IPS-15b (cell line): ENCODE measurements at regions not wholly inside any gene's neighbourhood (a gene's known extent, or its start where the extent isn't known, plus 50 kb on each side); places are given as distances from the start of the nearest gene placed in this dataset.

Experiments
- H3K27me3 ChIP-seq: one replicate; pipeline ENCODE4 v1.6.1; 2013; ENCODE audit warnings: low read length; ENCODE audit not compliant: control insufficient read depth, insufficient read depth
- H3K36me3 ChIP-seq: one replicate; pipeline ENCODE4 v1.6.1; 2013; ENCODE audit warnings: low read length; ENCODE audit not compliant: control insufficient read depth, insufficient read depth
- H3K4me1 ChIP-seq: one replicate; pipeline ENCODE4 v1.6.1; 2013; ENCODE audit warnings: mild to moderate bottlenecking, low read length; ENCODE audit not compliant: control insufficient read depth, insufficient read depth
- H3K4me3 ChIP-seq: one replicate; pipeline ENCODE4 v1.5.1; 2013; ENCODE audit warnings: low read depth, low read length
- H3K9ac ChIP-seq: one replicate; pipeline ENCODE4 v1.6.1; 2013; ENCODE audit warnings: low read depth, mild to moderate bottlenecking, low read length
- H3K9me3 ChIP-seq: one replicate; pipeline ENCODE4 v1.6.1; 2013; ENCODE audit warnings: mild to moderate bottlenecking, low read length; ENCODE audit not compliant: control insufficient read depth, insufficient read depth

GRCh38 chr2:66674087-66674486, 239.2 kb downstream of the MEIS1 start:
- Histone ChIP-seq H3K9me3 (no peaks in the 10 kb centered on the region), H3K4me3 (no peak overlapping the region), H3K36me3 (no peaks in the 10 kb centered on the region), H3K4me1 (peaks cover 8% of the 10 kb centered on the region), H3K27me3 (no peaks in the 10 kb centered on the region), H3K9ac (no peak overlapping the region)

DNA sequence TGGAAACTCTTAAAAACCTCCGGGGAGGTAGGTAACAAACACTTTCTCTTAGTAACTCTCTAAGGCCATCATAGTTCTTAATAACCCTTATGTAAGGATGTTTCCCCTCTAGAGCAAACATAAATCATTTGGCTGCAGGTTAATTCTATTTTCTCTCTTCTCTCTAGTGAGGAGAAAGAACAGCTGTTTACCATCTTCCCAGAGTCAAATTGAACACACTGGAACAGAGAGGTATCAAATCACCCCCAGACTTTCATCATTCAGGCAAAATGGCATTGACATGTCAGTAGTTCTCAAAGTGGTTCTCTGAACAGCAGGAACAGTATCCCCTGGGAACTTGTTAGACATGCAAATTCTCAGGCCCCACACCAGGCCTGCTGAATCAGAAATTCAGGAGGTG, 240.7 kb downstream of the MEIS1 start:
- Histone ChIP-seq H3K27me3 (no peaks in the 10 kb centered on the region), H3K9me3 (no peaks in the 10 kb centered on the region), H3K4me1 (peaks cover 18% of the 10 kb centered on the region), H3K9ac (no peak overlapping the region), H3K36me3 (no peaks in the 10 kb centered on the region), H3K4me3 (no peak overlapping the region)

GRCh38 chr2:66679442-66679841, 244.5 kb downstream of the MEIS1 start:
- Histone ChIP-seq H3K36me3 (no peaks in the 10 kb centered on the region), H3K9me3 (no peaks in the 10 kb centered on the region), H3K4me3 (no peak overlapping the region), H3K27me3 (no peaks in the 10 kb centered on the region), H3K4me1 (peaks cover 32% of the 10 kb centered on the region), H3K9ac (no peak overlapping the region)

DNA sequence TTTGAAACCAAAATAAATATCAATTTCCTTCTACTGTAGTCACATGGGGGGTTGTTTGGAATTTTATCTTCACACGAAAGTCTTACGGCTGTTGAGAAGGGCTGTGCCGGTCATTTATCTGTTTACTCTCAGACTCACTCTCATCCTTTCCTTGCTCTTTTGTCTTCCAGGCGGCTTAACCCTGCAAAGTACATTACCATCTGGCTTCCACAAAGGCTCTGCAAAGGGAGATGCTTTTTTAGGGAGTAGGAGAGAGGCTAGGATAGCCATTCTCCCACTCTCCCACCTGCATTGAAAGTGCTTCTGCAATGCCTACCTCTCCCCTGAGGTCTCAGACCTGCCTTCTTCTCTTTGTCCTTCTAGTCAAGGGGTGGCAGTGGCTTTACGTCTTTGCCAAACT, 247.6 kb downstream of the MEIS1 start:
- Histone ChIP-seq H3K9me3 (no peaks in the 10 kb centered on the region), H3K36me3 (no peaks in the 10 kb centered on the region), H3K27me3 (no peaks in the 10 kb centered on the region), H3K9ac (no peak overlapping the region), H3K4me1 (peaks cover 45% of the 10 kb centered on the region), H3K4me3 (no peak overlapping the region)

GRCh38 chr2:66683064-66683463, 248.1 kb downstream of the MEIS1 start:
- Histone ChIP-seq H3K4me1 (peaks cover 45% of the 10 kb centered on the region), H3K9ac (no peak overlapping the region), H3K9me3 (no peaks in the 10 kb centered on the region), H3K36me3 (no peaks in the 10 kb centered on the region), H3K4me3 (no peak overlapping the region), H3K27me3 (no peaks in the 10 kb centered on the region)

DNA sequence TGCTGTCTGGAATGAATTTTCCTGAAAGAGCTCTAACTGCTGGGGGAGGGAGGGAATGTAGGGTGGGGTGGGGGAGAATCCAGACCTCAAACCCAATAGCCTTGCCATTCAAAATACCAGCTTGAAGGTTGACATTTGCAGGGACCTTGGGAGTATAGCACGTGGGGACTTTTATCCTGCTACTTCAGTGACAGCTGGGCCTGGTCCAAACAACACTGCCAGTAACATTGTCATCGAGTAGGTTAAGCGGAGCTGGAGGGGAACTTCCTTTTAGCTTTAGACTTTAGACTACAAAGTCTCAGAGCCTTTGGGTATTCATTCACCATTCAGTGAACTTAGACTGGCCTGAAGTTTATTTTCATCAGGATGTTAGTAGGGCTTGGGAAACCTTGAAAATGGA, 248.7 kb downstream of the MEIS1 start:
- Histone ChIP-seq H3K4me1 (peaks cover 41% of the 10 kb centered on the region), H3K36me3 (no peaks in the 10 kb centered on the region), H3K27me3 (no peaks in the 10 kb centered on the region), H3K9me3 (no peaks in the 10 kb centered on the region), H3K4me3 (no peak overlapping the region), H3K9ac (no peak overlapping the region)

DNA sequence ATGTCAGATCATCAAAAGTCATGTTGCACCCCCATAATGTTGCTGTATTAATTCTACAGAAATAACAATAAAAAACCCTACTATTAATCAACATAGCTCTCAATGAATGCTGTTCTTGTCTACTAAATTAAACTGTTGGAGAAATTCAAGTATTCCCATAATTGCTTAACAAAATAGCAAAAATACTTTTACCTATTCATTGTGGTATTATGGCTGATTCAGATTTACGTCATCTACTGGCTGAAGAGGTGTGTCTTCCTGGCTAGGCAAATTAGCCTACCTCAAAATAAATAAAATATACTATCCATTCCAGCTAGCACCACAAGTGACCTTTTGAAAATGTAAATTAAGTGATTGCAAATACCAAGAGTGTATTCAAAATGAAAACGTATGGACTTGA, 249.4 kb downstream of the MEIS1 start:
- peaks cover 36% of the 10 kb centered on the region for H3K4me1 ChIP-seq
- H3K9ac ChIP-seq: no peak overlapping the region
- no peaks in the 10 kb centered on the region for H3K9me3 ChIP-seq

DNA sequence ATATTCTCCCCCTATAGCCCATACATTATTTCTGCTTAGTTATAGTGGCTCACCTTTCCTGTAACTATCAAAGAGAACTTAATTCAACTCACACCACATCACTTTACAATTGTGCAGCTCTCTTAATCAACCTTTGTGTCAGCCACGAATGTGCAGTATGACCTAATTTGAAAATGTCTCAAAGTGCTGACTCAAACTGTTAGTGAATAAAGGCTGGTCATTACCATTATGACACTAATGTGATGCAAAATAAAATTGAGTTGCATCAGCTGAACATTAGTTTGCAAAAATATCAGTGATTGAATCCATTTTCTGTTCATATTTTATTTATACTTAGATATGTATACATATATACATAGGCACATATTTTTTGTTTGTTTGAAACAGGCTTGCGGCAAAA, 251.8 kb downstream of the MEIS1 start:
- Histone ChIP-seq H3K9ac (no peak overlapping the region), H3K9me3 (no peaks in the 10 kb centered on the region), H3K36me3 (no peaks in the 10 kb centered on the region), H3K4me1 (peaks cover 39% of the 10 kb centered on the region), H3K27me3 (no peaks in the 10 kb centered on the region), H3K4me3 (no peak overlapping the region)

More for the DNA sequence above, 249.4 kb downstream of the MEIS1 start:
- Histone ChIP-seq H3K4me3 (no peak overlapping the region), H3K36me3 (no peaks in the 10 kb centered on the region), H3K27me3 (no peaks in the 10 kb centered on the region)

- Histone ChIP-seq H3K27me3 (no peaks in the 10 kb centered on the region), H3K4me3 (no peak overlapping the region), H3K9me3 (no peaks in the 10 kb centered on the region), H3K36me3 (no peaks in the 10 kb centered on the region), H3K9ac (no peak overlapping the region), H3K4me1 (peaks cover 39% of the 10 kb centered on the region)
These were observed 254.0 kb downstream of the MEIS1 start for GRCh38 chr2:66688951-66689350.

GRCh38 chr2:66689456-66690051, 254.6 kb downstream of the MEIS1 start:
- Histone ChIP-seq H3K4me3 (no peak overlapping the region), H3K27me3 (no peaks in the 10 kb centered on the region), H3K36me3 (no peaks in the 10 kb centered on the region), H3K9ac (no peak overlapping the region), H3K4me1 (peaks cover 40% of the 10 kb centered on the region), H3K9me3 (no peaks in the 10 kb centered on the region)

- no peaks in the 10 kb centered on the region for H3K9me3 ChIP-seq
- H3K4me1 ChIP-seq: peaks cover 38% of the 10 kb centered on the region
- no peak overlapping the region for H3K9ac ChIP-seq
- no peaks in the 10 kb centered on the region for H3K36me3 ChIP-seq
- no peaks in the 10 kb centered on the region for H3K27me3 ChIP-seq
- peak overlapping the region; percentile 6 for H3K4me3 ChIP-seq
These were observed 256.4 kb downstream of the MEIS1 start for GRCh38 chr2:66691031-66691965.

- peaks cover 27% of the 10 kb centered on the region for H3K4me1 ChIP-seq
- no peaks in the 10 kb centered on the region for H3K36me3 ChIP-seq
- H3K27me3 ChIP-seq: no peaks in the 10 kb centered on the region
- H3K9me3 ChIP-seq: no peaks in the 10 kb centered on the region
- H3K4me3 ChIP-seq: no peak overlapping the region
- no peak overlapping the region for H3K9ac ChIP-seq
These were observed 257.7 kb downstream of the MEIS1 start for GRCh38 chr2:66692521-66693054.
